ENCODE measurements at regions not wholly inside any gene's neighbourhood (a gene's known extent, or its start where the extent isn't known, plus 50 kb on each side); places are given as distances from the start of the nearest gene placed in this dataset.

DNA sequence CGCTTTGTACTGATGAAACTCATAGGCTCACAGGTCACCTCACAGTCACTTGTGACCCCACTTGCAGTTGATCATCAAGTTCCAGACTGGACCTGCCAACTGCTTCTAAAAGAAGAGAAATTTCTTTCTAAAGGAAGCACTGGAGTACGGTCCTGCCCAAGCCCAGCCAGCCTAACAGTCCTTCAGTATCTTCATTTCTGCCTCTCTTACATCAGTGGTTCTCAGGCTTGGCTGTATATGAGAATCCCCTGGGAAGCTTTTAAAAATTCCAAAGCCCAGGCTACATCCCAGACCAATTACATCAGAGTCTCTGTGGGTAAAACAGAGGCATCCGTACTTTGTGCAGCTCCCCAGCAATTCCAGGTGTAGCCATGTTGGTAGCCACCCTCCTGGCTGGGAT, 282.1 kb downstream of the NFIB start:
- DNase-seq = no peak

DNA sequence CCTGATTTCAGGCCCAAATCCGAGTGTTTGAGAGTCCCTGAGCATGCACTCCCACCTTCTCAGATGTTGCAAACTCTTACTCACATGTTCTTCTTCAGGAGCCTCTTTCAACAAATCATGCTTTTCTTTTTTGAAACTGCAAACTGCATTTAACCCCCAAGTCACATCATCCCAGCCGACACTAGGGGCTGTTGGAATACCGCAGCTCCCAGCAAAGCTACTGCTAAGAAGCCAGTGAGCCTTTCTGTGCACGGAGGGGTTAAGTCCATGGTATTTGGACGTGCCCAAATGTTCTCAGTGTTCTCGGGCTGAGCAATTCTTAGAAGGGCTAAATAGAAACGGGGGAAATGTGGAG, 282.9 kb downstream of the NFIB start:
- DNase-seq = no peak

DNA sequence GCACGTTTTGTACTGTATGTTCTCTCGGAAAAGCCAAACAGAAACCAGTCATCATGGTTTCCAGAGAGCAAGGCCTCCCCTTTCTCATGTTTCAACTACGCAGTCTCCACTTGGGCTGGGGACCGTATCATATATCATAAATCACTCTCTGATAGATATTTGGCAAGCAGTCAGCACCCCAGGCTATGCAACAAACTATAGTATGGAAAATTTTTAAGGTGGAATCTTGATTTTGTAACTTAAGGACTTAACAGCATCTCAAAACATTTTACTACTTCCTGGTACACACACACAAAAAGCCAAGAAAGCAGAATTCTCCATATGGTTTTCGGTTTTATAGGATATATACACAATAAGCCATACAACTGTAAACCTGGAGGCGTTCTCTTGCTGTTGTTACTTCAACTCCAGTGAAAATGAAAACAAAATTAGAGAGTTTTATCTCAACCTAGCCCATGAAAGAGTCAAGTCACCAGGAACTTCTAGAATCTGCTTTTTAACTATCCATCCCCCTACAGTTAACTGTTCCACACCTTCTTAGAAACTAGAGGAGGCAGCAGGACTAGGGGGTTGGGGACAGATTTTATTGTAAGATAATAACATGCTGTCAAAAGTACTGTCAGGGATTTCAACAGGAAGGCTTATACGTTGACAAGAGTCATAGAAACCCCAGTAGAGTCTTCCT, 283.4 kb downstream of the NFIB start:
- no peak for DNase-seq

DNA sequence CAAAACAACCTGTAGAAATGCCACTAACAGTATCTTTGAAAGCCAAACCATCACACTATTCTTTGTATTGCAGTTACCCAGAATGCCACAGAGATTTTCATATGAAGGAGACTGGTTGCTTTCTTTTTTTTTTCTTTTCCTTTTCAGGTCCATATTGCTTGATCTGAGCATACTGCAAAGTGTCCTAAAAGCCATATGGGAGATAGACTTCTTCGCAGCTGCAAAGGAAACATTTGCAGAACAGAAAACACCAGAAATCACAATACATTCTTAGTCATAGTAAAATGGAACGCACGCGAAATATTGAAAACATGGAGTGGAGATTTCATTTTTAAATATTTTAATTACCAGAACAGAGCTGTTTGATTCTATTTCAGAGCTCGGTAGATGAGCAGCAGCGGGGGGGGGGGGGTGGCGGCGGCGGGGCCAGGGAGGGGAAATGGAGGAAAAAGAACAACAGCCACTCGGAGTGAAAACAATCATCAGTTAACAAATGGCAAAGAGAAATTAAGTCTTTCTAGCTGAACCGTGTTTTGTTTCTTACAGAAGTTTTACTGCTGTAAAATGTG, 284.1 kb downstream of the NFIB start:
- no peak for DNase-seq

DNA sequence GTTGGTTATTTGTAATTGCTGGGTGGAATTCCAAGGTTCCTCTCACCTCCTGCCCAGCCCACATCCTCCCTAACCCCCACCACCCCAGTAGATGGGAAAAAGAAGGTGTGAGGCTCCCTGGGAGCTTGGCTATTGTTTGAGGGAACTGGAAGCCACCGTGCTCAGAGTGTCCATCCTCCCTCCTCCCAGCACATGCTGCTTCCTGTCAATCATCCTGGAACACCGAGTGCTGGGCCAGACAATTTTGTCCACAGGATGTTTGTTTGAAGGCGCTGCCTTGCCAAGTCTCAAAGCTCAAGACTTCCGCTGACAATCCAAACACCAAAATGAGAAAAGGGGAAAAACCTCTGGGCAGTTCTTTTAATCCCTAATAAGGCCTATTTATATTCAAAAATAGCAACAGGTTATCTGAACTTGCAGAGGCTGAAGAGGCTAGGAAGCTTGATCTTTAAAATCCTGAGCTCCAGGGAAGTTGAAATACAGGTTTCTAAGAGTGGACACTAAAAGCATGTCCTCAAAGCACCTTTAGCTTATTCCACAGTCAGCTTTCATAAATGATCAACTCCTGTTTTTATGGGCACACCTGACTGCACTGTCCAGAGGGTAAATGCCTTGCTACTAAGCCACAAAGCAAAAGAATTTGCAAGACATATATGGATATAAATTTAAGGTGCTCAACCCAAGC, 286.7 kb downstream of the NFIB start:
- DNase-seq = no peak

DNA sequence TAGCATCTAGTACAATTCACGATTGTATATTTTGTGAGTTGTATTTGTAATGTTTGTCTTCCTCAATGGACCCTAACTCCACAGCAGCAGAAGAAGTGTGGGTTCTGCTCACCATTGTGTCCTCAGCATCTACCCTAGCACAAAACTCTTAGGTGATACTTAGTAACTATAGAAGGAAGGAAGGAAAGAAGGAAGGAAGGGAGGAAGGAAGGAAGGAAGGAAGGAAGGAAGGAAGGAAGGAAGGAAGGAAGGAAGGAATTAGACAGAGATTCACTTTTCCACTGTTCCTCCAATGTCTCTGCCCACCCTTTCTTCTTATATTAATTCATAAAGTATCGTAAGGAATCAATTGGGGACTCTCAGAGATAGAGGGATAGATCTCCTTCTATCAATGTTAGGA, 288.2 kb downstream of the NFIB start:
- DNase-seq = no peak

DNA sequence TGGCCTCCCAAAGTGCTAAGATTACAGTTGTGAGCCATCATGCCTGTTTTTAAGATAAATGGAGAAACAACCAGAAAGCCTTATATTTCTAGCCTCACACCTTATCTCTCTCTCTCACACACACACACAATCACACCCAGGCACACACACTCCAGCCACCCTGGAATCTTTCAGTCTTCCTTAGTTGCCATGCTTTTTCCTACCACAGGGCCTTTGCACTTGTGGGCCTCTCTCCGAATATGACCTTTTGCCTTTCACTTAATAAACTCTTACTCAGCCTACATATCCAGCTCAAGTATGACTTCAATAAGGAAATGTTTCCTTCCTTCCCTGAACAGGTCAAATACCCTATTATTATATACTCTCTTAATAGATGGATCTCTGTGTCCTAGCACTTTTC, 290.7 kb downstream of the NFIB start:
- no peak for DNase-seq

DNA sequence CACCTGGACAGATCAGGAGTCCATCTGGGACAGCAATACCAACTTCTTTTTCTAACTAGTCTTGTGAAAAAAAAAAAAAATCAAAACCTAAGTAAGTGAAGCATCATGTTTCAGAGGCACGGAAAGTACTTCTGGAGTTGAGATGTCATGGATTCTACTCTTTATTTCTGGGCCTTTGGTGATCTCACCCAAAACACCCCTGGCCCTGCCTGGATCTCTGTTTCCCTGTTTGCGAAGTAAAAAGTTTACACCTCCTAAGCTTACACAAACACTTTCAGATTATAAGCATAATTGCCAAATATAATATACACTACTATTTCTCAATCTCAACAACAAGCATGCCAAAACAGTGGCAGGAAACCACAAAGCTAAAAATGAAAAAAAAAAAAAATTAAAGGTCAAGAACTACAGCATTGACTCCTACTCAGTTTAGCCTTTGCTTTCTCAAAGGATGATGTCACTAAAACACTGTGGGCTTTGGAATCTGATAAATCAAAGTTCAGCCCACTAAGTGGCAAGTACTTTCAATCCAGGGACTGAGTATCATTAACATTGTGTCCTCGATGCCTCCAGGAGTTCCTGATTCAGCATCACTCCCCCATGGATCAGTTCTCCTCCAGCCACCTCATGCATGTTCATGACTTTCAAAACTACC, 291.9 kb downstream of the NFIB start:
- DNase-seq = no peak

DNA sequence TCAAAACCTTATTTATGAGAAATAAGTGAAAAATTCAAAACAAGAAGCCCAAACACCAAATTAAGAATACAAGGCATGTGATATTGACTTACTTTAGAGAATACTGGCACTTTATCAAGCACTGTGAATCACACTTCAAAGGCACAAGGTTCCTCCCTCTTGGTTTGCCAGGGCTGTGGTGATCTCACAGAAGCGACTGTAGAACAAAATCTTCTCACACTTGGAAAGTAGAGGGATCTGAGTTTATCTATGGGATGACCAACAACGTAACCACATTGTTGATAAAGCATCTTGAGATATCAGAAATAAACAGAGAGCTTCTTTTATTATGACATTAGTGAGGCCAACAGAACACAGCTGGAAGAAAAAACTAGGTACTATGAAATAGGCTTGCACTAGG, 295.9 kb downstream of the NFIB start:
- no peak for DNase-seq

DNA sequence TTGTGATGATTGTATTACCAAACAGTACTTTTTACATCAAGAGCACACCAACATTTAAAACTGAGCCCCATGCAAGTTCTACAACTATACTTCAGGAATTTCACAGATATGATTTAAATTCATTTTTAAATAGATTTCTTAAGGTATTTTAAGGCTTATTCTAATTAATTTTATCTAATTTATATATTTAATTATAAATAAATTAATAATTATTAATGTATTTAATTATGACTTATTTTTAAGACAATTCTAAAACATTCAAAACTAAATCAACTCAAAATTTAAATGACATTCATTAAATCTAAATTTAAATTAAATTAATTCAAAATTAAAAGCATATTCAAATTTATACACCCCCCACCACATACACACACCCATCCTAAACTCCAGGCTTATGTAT, 299.2 kb downstream of the NFIB start:
- no peak for DNase-seq

DNA sequence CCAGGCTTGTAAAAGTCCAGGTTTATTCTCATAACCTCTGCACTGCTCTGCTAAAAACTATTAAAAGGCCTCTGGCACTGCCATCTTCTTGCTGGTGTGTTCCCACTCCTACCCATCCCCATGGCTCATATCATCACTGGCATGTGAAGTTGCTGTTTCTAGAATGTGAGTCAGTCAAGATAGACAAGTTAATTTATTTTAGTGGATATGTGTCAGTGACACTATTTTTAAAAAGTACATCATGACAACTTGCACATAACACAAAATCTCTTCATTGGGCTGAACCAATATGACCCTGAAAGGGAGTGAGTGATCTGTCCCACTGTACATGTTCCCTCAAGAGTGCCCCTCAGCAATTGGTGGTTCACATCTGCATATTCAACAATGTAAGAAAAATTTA, 299.7 kb downstream of the NFIB start:
- no peak for DNase-seq

DNA sequence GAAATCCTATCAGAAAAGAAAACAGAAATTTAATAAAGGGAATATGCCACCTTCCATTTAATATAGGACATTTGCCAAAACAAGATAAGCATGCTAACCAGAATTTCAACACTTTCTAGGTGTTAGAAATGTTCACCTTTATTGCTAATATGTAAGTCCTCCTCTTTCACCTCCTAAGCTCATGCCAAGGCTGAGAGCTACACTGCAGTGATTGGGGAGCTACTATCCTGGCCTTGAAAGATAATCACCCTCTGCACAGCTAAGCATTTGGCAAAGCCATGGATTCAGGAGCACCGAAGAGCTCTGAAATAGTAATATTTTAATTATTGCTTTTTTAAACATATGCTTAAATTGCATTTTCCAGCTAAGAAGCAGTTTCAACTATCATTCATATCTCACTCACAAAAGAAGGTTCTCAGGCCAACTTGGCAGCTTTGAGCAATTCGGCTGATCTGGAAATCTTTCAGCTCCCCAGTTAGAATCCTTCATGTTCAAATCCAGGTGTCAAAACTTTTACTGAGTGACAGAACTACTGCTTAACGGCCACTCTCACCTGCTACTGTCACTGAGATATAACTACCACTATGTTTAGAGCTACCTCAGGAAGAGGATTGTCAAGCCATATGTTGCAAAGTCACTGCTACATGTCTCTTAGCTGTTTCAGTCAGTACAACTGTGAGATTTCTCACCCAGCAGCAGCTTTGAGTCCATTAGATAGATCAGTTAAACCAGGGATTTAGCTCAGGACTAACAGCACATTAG, 302.0 kb downstream of the NFIB start:
- no peak for DNase-seq

DNA sequence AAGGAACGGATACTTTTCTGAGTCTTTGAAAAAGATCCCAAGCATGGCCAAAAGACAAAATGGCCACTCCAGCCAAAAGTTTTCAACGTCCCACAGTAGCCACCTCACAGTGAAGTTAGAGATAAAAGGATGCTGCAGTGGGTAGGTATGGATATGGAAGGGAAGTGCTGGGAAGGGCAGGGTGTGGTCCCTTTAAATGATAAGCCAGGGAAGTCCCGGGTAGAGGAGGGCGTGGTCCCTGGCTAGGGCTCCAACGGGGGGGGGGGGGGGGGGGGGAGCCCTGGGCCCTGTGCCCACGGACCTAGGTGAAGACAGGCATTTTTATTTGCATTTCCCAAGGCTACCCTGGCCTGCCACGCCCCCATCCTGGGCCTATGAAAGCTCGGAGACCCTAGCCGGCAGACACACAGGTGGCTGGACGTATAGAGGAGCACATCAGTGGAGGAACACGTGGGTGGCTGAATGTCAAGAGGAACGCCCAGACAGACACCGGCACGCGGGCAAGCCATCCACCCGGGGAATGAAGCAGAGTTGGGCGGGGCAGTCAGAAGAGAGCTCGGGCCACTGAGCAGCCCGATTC, 306.7 kb downstream of the NFIB start:
- no peak for DNase-seq

DNA sequence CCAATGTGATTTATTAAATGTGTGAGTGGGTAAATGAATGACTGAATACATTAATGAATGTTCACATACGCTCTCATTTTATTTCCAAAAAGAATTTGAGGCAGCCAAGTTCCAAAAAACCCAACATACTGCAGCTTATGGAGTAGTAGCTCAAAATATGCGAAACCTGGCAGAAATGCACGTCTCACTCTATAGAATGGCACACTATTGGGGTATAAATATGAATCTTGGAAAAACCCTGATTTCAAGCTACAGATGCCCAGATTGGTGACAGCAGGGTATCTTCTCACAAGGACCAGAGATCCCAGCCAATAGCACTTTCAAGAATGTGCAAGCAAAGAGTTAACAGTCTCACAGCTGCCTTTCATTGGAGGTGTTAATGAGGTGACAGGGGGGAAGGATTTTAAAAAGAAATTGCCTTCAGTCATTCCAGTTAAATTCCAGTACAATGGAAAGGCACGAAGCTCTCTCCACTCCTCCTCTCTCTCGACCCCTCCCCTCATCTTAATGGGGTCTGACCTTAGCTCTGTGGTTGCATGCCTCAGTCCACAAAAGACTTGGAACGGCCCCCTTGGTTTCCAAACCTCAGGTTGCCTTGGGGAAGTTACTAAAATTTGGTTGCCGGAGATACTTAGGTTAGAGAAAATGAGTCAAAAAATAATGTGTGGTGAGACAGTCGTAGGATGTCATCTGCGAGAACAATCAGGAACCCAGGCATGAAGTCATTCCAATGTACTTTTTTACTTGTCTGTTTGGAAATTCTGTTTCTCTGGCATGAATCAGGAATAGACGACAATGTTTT, 307.4 kb downstream of the NFIB start:
- DNase-seq = no peak

DNA sequence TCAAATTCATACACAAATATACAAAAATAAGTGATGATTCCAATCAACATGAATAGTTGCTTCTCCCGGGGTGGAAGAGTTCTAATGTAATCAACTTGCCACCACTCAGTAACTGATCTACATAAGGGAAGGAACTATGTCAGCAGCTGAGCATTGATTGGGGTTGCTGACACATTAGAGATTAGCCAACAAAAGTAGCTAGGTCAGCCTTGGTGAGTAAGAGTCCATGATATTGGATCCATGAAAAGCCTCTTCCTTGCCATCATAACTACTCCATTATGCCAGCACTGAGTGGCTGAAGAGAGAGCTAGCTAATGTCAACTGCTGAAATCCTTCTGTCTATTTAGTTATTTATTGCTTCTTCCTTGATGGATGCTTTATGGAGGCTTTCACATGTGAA, 309.8 kb downstream of the NFIB start:
- no peak for DNase-seq

DNA sequence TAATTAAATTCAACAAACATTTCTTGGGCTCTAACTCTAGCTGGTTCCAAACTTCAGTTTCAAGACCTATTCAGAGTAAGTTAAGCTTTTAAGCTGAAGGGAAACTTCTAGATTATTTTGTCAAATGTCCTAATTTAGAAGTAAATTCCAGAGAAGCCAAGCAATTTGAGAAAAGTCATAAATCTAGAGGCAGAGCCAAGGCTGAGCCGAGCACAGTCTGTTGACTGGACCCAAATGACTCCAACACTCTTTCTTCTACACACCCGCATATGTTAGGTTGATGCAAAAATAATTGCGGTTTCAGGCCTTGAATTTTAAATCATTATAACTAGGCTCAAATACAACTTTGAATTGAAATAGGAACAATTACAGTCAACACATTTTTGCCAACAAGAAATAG, 319.7 kb downstream of the NFIB start:
- no peak for DNase-seq

DNA sequence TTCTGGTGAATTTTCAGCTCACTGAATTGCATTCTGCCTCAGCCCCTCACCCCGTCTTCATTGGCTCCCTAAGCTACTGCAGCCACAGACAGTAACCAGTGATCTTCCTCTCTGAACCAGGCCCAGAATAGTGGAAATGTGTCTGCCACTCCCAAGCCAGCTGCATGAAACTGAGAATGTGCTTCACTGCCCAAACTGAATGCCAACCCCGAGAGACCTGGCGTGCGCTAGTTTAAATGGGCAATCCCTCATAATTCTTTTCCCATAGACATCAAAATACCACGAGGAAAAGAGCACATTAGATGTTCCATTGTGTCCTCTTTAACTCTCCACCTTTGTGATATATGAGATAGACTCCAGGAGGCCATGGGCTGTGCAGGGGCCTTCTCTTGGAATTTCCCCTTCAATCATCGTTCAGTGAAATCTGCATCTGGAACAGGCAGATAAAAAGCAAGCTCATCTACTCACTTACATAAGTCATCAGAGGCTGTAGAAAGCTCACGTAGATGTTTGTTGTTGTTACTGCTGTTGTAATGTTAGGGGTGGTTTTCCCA, 320.2 kb downstream of the NFIB start:
- DNase-seq = no peak

DNA sequence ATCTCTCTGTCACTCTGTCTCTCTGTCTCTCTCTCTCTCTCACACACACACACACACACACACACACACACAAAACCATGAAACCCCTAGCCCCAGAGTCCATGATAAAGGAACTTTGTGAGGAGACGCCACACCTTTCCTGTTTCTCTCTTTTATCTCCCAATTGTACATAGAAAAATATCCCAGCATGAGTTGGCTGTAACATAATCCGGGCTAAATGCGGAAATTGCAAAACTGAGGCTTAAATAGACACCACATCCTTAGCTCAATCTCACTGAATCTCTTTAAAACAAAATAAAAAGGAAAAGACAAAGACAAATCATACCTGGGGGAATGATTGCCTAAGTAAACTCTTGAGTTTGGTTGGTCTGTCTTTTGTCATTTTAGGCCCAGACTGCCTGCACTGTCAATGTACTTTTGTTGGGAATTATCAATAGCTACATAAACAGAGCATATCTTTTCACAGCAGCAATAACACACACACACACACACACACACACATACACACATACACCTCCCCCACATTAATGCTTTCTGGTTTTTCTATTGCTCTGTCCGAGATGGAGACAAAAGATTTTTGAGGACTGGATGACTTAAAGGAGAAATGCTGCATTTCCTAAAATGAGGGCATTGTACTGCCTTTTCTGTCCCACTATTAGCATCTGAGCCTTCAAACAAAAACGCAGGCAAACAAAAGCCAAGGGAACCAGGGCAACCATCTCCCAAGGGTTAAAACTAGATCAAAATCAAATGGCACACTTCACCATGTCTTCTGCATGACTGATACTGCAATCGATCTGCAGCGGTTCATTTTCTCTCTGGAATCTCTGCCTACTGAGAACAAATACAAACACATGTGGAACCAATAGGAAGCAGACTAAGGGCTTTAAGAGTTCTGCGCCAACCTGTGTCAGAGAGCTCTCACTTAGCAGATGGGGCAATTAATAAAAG, 321.5 kb downstream of the NFIB start:
- no peak for DNase-seq

DNA sequence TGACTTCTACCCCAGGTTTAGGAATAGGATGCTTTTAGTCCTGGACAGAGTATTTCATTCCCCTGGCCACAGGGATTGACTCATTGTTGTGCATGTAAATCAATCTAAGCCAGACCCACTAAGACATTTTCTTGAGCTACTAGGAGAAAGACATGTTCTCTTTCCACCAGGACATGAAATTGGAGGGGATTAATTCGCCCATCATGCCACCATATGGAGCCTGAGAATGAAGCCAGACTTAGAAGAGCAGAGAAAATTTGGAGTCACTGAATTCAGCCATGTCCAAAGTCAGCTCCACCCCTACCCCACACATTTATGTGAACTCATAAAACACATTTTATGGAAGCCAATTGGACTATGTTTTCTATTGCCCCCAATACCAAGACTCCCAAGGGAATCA, 322.5 kb downstream of the NFIB start:
- no peak for DNase-seq

DNA sequence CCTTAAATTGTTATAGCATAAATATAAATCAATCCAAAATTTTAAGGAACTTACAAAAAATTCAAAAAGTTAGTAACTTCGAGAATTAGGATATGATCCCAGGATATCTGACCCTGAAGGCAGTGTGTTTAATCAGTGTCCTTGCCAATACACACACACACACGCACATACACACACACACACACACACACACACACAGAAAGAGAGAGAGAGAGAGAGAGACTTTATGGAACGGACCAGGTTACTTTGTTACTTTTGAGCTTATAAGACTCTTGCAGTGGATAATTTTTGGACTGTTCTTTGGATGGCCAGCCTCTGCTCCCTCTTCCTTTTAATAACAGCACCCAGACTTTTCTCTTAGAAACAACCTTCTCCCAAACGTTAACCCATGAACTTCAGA, 322.9 kb downstream of the NFIB start:
- DNase-seq = no peak

DNA sequence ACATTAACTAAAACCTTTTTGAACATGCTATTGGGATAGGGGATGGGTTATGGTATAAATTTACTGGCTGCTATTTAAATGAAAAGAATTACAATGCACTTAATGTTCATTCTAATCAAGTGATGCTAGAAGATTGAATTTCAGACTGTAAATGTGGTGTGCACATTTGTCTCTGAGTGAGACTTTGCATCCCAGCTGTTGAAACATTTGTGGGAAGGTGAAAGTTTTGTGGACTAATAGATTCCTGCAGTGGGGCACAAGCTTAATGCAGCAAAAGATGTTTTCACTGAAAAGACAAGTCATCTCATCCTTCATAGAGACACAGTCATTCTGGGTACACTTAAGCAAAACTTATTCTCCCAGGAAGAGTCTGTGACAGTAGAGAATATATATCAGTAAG, 323.6 kb downstream of the NFIB start:
- DNase-seq = no peak
